HL-60 (cell line): ENCODE measurements at regions not wholly inside any gene's neighbourhood (a gene's known extent, or its start where the extent isn't known, plus 50 kb on each side); places are given as distances from the start of the nearest gene placed in this dataset.

ENCODE experiments used
- DNase-seq, 2 experiments: peaks; one replicate each; pipeline ENCODE4 v3.0.0-alpha.2; 2010 to 2020; ENCODE audit warnings: low read depth in 1 of 2, low spot score in 1 of 2
- H3K27ac ChIP-seq: fragments of 250-450 bp; sonication (Bioruptor Pico); replicated peaks from 2 replicates; pipeline ENCODE4 v1.5.1; 2020; ENCODE audit warnings: mild to moderate bottlenecking, moderate library complexity
- H3K27me3 ChIP-seq: fragments of 250-450 bp; sonication (Bioruptor Pico); 2 replicates; pipeline ENCODE4 v1.5.1; 2021; ENCODE audit warnings: mild to moderate bottlenecking, moderate library complexity; ENCODE audit not compliant: insufficient read depth, poor library complexity, severe bottlenecking
- H3K4me3 ChIP-seq: replicated peaks from 2 replicates; pipeline ENCODE4 v1.5.1; 2011; ENCODE audit warnings: mild to moderate bottlenecking, control low read depth, low read length; ENCODE audit not compliant: insufficient read depth
- GABPA ChIP-seq: IDR thresholded peaks from 2 replicates; pipeline ENCODE4 v1.6.1; 2012; ENCODE audit warnings: low read depth
- POLR2AphosphoS5 ChIP-seq: IDR thresholded peaks from 2 replicates; pipeline ENCODE4 v1.6.1; 2012; ENCODE audit warnings: low read depth
- SPI1 ChIP-seq: IDR thresholded peaks from 2 replicates; pipeline ENCODE4 v1.6.1; 2012; ENCODE audit warnings: low read depth, mild to moderate bottlenecking, borderline replicate concordance
- TF ChIP-seq, protein P1 (sequence below): IDR thresholded peaks from 2 replicates; pipeline ENCODE4 v1.6.1; 2012; ENCODE audit warnings: low read depth; ENCODE audit not compliant: insufficient replicate concordance
- TF ChIP-seq, protein P2 (sequence below): IDR thresholded peaks from one replicate; pipeline ENCODE4 v1.5.1; 2011; ENCODE audit warnings: low read length, control low read depth, inconsistent platforms; ENCODE audit not compliant: insufficient read depth

DNA sequence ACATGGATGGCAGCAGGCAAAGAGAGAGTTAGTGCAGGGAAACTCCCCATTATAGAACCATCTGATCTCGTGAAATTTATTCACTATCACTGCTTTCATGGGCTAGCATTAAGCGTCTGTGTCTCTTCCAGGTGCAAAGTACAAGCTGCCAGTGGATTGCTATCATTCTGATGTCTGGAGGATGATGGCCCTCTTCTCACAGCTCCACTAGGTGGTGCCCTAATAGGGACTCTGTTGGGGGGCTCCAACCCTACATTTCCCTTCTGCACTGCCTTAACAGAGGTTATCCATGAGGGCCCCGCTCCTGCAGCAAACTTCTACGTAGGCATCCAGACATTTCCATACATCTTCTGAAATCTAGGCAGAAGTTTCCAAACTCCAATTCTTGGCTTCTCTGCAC, 347.8 kb upstream of the HS3ST5 start:
- H3K27me3 ChIP-seq: no peaks in the 10 kb centered on the region
- H3K27ac ChIP-seq: no peak overlapping the region
- TF ChIP-seq POLR2AphosphoS5 (no peak), GABPA (no peak), SPI1 (no peak)
- TF ChIP-seq, protein P1, sequence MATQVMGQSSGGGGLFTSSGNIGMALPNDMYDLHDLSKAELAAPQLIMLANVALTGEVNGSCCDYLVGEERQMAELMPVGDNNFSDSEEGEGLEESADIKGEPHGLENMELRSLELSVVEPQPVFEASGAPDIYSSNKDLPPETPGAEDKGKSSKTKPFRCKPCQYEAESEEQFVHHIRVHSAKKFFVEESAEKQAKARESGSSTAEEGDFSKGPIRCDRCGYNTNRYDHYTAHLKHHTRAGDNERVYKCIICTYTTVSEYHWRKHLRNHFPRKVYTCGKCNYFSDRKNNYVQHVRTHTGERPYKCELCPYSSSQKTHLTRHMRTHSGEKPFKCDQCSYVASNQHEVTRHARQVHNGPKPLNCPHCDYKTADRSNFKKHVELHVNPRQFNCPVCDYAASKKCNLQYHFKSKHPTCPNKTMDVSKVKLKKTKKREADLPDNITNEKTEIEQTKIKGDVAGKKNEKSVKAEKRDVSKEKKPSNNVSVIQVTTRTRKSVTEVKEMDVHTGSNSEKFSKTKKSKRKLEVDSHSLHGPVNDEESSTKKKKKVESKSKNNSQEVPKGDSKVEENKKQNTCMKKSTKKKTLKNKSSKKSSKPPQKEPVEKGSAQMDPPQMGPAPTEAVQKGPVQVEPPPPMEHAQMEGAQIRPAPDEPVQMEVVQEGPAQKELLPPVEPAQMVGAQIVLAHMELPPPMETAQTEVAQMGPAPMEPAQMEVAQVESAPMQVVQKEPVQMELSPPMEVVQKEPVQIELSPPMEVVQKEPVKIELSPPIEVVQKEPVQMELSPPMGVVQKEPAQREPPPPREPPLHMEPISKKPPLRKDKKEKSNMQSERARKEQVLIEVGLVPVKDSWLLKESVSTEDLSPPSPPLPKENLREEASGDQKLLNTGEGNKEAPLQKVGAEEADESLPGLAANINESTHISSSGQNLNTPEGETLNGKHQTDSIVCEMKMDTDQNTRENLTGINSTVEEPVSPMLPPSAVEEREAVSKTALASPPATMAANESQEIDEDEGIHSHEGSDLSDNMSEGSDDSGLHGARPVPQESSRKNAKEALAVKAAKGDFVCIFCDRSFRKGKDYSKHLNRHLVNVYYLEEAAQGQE: no peak
- TF ChIP-seq, protein P2, sequence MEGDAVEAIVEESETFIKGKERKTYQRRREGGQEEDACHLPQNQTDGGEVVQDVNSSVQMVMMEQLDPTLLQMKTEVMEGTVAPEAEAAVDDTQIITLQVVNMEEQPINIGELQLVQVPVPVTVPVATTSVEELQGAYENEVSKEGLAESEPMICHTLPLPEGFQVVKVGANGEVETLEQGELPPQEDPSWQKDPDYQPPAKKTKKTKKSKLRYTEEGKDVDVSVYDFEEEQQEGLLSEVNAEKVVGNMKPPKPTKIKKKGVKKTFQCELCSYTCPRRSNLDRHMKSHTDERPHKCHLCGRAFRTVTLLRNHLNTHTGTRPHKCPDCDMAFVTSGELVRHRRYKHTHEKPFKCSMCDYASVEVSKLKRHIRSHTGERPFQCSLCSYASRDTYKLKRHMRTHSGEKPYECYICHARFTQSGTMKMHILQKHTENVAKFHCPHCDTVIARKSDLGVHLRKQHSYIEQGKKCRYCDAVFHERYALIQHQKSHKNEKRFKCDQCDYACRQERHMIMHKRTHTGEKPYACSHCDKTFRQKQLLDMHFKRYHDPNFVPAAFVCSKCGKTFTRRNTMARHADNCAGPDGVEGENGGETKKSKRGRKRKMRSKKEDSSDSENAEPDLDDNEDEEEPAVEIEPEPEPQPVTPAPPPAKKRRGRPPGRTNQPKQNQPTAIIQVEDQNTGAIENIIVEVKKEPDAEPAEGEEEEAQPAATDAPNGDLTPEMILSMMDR: no peak
- H3K4me3 ChIP-seq: no peak overlapping the region
- no peak for DNase-seq

DNA sequence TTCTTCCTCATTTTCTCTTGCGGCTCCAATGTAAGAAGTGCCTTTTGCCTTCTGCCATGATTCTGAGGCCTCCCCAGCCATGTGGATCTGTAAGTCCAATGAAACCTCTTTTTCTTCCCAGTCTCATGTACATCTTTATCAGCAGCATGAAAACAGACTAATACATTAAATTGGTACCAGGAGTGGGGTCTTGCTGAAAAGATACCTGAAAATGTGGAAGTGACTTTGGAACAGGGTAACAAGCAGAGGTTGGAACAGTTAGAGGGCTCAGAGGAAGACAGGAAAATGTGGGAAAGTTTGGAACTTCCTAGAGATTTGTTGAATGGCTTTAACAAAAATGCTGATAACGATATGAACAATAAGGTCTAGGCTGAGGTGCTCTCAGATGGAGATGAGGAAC, 316.7 kb upstream of the HS3ST5 start:
- H3K27ac ChIP-seq: no peak overlapping the region
- no peak for DNase-seq
- no peaks in the 10 kb centered on the region for H3K27me3 ChIP-seq
- no peak for TF ChIP-seq POLR2AphosphoS5
- TF ChIP-seq GABPA: no peak
- TF ChIP-seq SPI1: no peak
- TF ChIP-seq, protein P1: no peak
- TF ChIP-seq, protein P2: no peak
- no peak overlapping the region for H3K4me3 ChIP-seq

DNA sequence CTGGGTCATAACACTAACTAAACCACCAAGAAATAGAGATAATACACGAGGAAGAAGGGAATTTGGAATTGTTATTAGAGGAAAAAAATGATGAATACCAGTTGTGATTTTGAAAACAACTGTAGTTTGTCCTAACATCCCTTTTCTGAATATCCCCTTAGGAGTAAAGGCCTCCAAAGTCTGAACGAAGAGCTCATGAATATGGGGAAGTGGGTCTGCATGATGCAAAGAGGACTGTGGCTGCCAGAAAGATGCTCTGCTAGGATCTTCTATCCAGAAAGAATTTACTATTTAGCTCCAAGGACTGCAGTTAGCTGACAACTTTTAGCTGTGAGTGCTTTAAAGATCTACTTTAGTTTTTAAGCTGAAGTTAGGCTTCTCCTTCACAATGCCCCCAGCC, 308.8 kb upstream of the HS3ST5 start:
- TF ChIP-seq GABPA (no peak), SPI1 (no peak)
- TF ChIP-seq, protein P2: no peak
- TF ChIP-seq, protein P1: no peak
- Histone ChIP-seq H3K27me3 (no peaks in the 10 kb centered on the region), H3K27ac (no peak overlapping the region), H3K4me3 (no peak overlapping the region)
- DNase-seq: no peak
